ENCODE measurements at regions not wholly inside any gene's neighbourhood (a gene's known extent, or its start where the extent isn't known, plus 50 kb on each side); places are given as distances from the start of the nearest gene placed in this dataset.

GRCh38 chr11:69348414-69349235, 54.7 kb downstream of the MYEOV start:
- Mint-ChIP-seq H3K36me3 (no peaks in the 10 kb centered on the region), H3K27me3 (no peaks in the 10 kb centered on the region), H3K27ac (no peak overlapping the region), H3K4me3 (no peak overlapping the region), H3K9me3 (peaks cover 6% of the 10 kb centered on the region), H3K4me1 (peaks cover 8% of the 10 kb centered on the region)
- no peak for DNase-seq

- Mint-ChIP-seq H3K27me3 (no peaks in the 10 kb centered on the region), H3K36me3 (no peaks in the 10 kb centered on the region), H3K4me1 (peaks cover 8% of the 10 kb centered on the region), H3K4me3 (no peak overlapping the region), H3K27ac (no peak overlapping the region), H3K9me3 (peaks cover 6% of the 10 kb centered on the region)
- DNase-seq, result no peak
These were observed 56.1 kb downstream of the MYEOV start for GRCh38 chr11:69350040-69350439.

- Mint-ChIP-seq H3K9me3 (peaks cover 6% of the 10 kb centered on the region), H3K27ac (no peak overlapping the region), H3K4me1 (peaks cover 8% of the 10 kb centered on the region), H3K36me3 (no peaks in the 10 kb centered on the region), H3K4me3 (no peak overlapping the region), H3K27me3 (peaks cover under 1% of the 10 kb centered on the region)
- no peak for DNase-seq
These were observed 56.6 kb downstream of the MYEOV start for GRCh38 chr11:69350596-69350995.

GRCh38 chr11:69351460-69351859, 57.5 kb downstream of the MYEOV start:
- no peak overlapping the region for H3K4me3 Mint-ChIP-seq
- H3K27me3 Mint-ChIP-seq, result peaks cover 5% of the 10 kb centered on the region
- H3K36me3 Mint-ChIP-seq, result no peaks in the 10 kb centered on the region
- peaks cover 6% of the 10 kb centered on the region for H3K9me3 Mint-ChIP-seq
- DNase-seq, result no peak
- peaks cover 8% of the 10 kb centered on the region for H3K4me1 Mint-ChIP-seq
- no peak overlapping the region for H3K27ac Mint-ChIP-seq

- peaks cover 6% of the 10 kb centered on the region for H3K9me3 Mint-ChIP-seq
These were observed 58.2 kb downstream of the MYEOV start for GRCh38 chr11:69352166-69352565.

GRCh38 chr11:69352715-69353319, 58.9 kb downstream of the MYEOV start:
- Mint-ChIP-seq H3K4me3 (no peak overlapping the region), H3K4me1 (peaks cover 8% of the 10 kb centered on the region), H3K27ac (no peak overlapping the region), H3K27me3 (peaks cover 5% of the 10 kb centered on the region), H3K9me3 (peaks cover 3% of the 10 kb centered on the region), H3K36me3 (no peaks in the 10 kb centered on the region)
- peak; percentile 32 for DNase-seq

More at GRCh38 chr11:69352166-69352565, 58.2 kb downstream of the MYEOV start:
- Mint-ChIP-seq H3K36me3 (no peaks in the 10 kb centered on the region), H3K27me3 (peaks cover 5% of the 10 kb centered on the region), H3K27ac (no peak overlapping the region), H3K4me3 (no peak overlapping the region), H3K4me1 (peaks cover 8% of the 10 kb centered on the region)
- no peak for DNase-seq

GRCh38 chr11:69353696-69354544, 60.0 kb downstream of the MYEOV start:
- no peaks in the 10 kb centered on the region for H3K36me3 Mint-ChIP-seq
- H3K27ac Mint-ChIP-seq, result no peak overlapping the region
- no peak for DNase-seq
- H3K4me1 Mint-ChIP-seq, result peaks cover 8% of the 10 kb centered on the region
- H3K4me3 Mint-ChIP-seq, result no peak overlapping the region
- H3K27me3 Mint-ChIP-seq, result peaks cover 5% of the 10 kb centered on the region
- H3K9me3 Mint-ChIP-seq, result no peaks in the 10 kb centered on the region

- no peak for DNase-seq
- H3K27me3 Mint-ChIP-seq, result peaks cover 5% of the 10 kb centered on the region
- peaks cover 8% of the 10 kb centered on the region for H3K4me1 Mint-ChIP-seq
- no peak overlapping the region for H3K27ac Mint-ChIP-seq
- H3K4me3 Mint-ChIP-seq, result no peak overlapping the region
- H3K36me3 Mint-ChIP-seq, result no peaks in the 10 kb centered on the region
- H3K9me3 Mint-ChIP-seq, result peaks cover 1% of the 10 kb centered on the region
These were observed 60.6 kb downstream of the MYEOV start for GRCh38 chr11:69354545-69354897.

GRCh38 chr11:69355346-69355940, 61.5 kb downstream of the MYEOV start:
- H3K27me3 Mint-ChIP-seq, result peaks cover 5% of the 10 kb centered on the region

GRCh38 chr11:69355959-69356702, 62.2 kb downstream of the MYEOV start:
- Mint-ChIP-seq H3K9me3 (peaks cover 4% of the 10 kb centered on the region), H3K36me3 (no peaks in the 10 kb centered on the region), H3K4me1 (peaks cover 8% of the 10 kb centered on the region)

More at GRCh38 chr11:69355346-69355940, 61.5 kb downstream of the MYEOV start:
- Mint-ChIP-seq H3K27ac (no peak overlapping the region), H3K9me3 (peaks cover 4% of the 10 kb centered on the region), H3K4me1 (peaks cover 8% of the 10 kb centered on the region), H3K4me3 (no peak overlapping the region), H3K36me3 (no peaks in the 10 kb centered on the region)
- no peak for DNase-seq

GRCh38 chr11:69356703-69357457, 62.9 kb downstream of the MYEOV start:
- Mint-ChIP-seq H3K4me3 (no peak overlapping the region), H3K27me3 (peaks cover 5% of the 10 kb centered on the region)
- DNase-seq, result no peak

More at GRCh38 chr11:69355959-69356702, 62.2 kb downstream of the MYEOV start:
- peaks cover 5% of the 10 kb centered on the region for H3K27me3 Mint-ChIP-seq
- no peak overlapping the region for H3K27ac Mint-ChIP-seq
- no peak for DNase-seq
- H3K4me3 Mint-ChIP-seq, result no peak overlapping the region

GRCh38 chr11:69357458-69358397, 63.8 kb downstream of the MYEOV start:
- Mint-ChIP-seq H3K4me3 (no peak overlapping the region), H3K4me1 (peaks cover 2% of the 10 kb centered on the region), H3K36me3 (no peaks in the 10 kb centered on the region), H3K27me3 (peaks cover 5% of the 10 kb centered on the region), H3K9me3 (peaks cover 4% of the 10 kb centered on the region), H3K27ac (no peak overlapping the region)
- DNase-seq, result no peak

More at GRCh38 chr11:69356703-69357457, 62.9 kb downstream of the MYEOV start:
- Mint-ChIP-seq H3K36me3 (no peaks in the 10 kb centered on the region), H3K9me3 (peaks cover 4% of the 10 kb centered on the region), H3K27ac (no peak overlapping the region), H3K4me1 (peaks cover 8% of the 10 kb centered on the region)

All from activated naive CD8-positive, alpha-beta T cell treated with anti-CD3 and anti-CD28 coated beads for 36 hours (primary cell).